Esophagus muscularis mucosa (tissue), 4 donors: ENCODE measurements at regions not wholly inside any gene's neighbourhood (a gene's known extent, or its start where the extent isn't known, plus 50 kb on each side); places are given as distances from the start of the nearest gene placed in this dataset.

Source experiments
- DNase-seq: peaks from one replicate; pipeline ENCODE4 v3.0.0-alpha.2; 2017; ENCODE audit errors: extremely low spot score
- H3K27ac ChIP-seq, 4 donors: fragments of 200-600 bp; sonication (generic); replicated peaks in 1 of 4; 1 replicate in 3 of 4; 2 replicates in 1 of 4; pipeline ENCODE4 v1.5.1; 2016 to 2019; ENCODE audit warnings: mild to moderate bottlenecking in 1 of 4
- H3K27me3 ChIP-seq, 4 donors: fragments of 200-600 bp; sonication (generic); one replicate each; pipeline versions ENCODE4 v1.5.1 to v1.6.0; 2016 to 2019
- H3K36me3 ChIP-seq, 4 donors: fragments of 200-600 bp; sonication (generic); one replicate each; pipeline ENCODE4 v1.5.1; 2016 to 2019
- H3K4me1 ChIP-seq, 4 donors: fragments of 200-600 bp; sonication (generic); one replicate each; pipeline ENCODE4 v1.5.1; 2016 to 2019
- H3K4me3 ChIP-seq, 4 donors: fragments of 200-600 bp; sonication (generic); 1 replicate in 2 of 4; 2 replicates in 2 of 4; pipeline ENCODE4 v1.5.1; 2016 to 2019; ENCODE audit warnings: mild to moderate bottlenecking in 4 of 4, moderate library complexity in 1 of 4
- H3K9me3 ChIP-seq, 4 donors: fragments of 200-600 bp; sonication (generic); 1 replicate in 3 of 4; 2 replicates in 1 of 4; pipeline ENCODE4 v1.5.1; 2016 to 2019
- CTCF ChIP-seq, 3 experiments: fragments of 200-600 bp in 2 of 3; fragments of 450-650 bp in 1 of 3; sonication (generic) in 2 of 3; IDR thresholded peaks; one replicate each; pipeline ENCODE4 v1.5.1; 2017 to 2019; ENCODE audit warnings: antibody characterized with exemption in 3 of 3, mild to moderate bottlenecking in 2 of 3, moderate library complexity in 1 of 3
- EP300 ChIP-seq: sonication (generic); formaldehyde crosslinking; IDR thresholded peaks from one replicate; pipeline ENCODE4 v1.6.1; 2017; ENCODE audit warnings: antibody characterized with exemption
- POLR2A ChIP-seq: fragments of 450-650 bp; IDR thresholded peaks from one replicate; pipeline ENCODE4 v1.6.1; 2017; ENCODE audit warnings: antibody characterized with exemption, moderate library complexity, mild to moderate bottlenecking, low read depth
- POLR2AphosphoS5 ChIP-seq, 2 donors: sonication (generic); formaldehyde crosslinking; IDR thresholded peaks; one replicate each; pipeline ENCODE4 v1.6.1; 2017; ENCODE audit warnings: antibody characterized with exemption in 2 of 2
- WGBS: methylation state at CpG from one replicate; pipeline ENCODE4 v1.1.5; 2018; 5-methylcytosine and 5-hydroxymethylcytosine counted together
- intact Hi-C: fragments of 100-400 bp; cut with DNase I; formaldehyde crosslinking; loops from one replicate; pipeline ENCODE4 v1.15.1; 2023

GRCh38 chrX:121114691-121115090 is 67.3 kb downstream of the GLUD2 start:
- H3K4me3 ChIP-seq, result no peak overlapping the region
- H3K36me3 ChIP-seq, result no peaks in the 10 kb centered on the region
- no peak for TF ChIP-seq POLR2AphosphoS5 (IDR thresholded peaks at IDR 0.05)
- TF ChIP-seq EP300, result no peak
- TF ChIP-seq POLR2A, result no peak
- no peak for TF ChIP-seq CTCF (IDR thresholded peaks at IDR 0.05)
- H3K4me1 ChIP-seq, result no peaks in the 10 kb centered on the region
- H3K9me3 ChIP-seq, result no peaks in the 10 kb centered on the region
- intact Hi-C loops, result no loop called here
- no peak overlapping the region for H3K27ac ChIP-seq
- no peak for DNase-seq
- no peaks in the 10 kb centered on the region for H3K27me3 ChIP-seq
- 44% methylated on average over 1 of the region's 1 CpG for WGBS

GRCh38 chrX:121120690-121121605 is 73.5 kb downstream of the GLUD2 start:
- 66% methylated on average over 4 of the region's 4 CpGs for WGBS

GRCh38 chrX:121122332-121122731 is 74.9 kb downstream of the GLUD2 start:
- H3K36me3 ChIP-seq, result no peaks in the 10 kb centered on the region
- intact Hi-C loops, result no loop called here
- no peaks in the 10 kb centered on the region for H3K4me1 ChIP-seq
- no peak overlapping the region for H3K4me3 ChIP-seq
- H3K9me3 ChIP-seq, result no peaks in the 10 kb centered on the region
- no peak for TF ChIP-seq EP300
- no peak for TF ChIP-seq POLR2A
- WGBS, result 92% methylated on average over 3 of the region's 3 CpGs
- H3K27me3 ChIP-seq, result no peaks in the 10 kb centered on the region
- DNase-seq, result no peak
- H3K27ac ChIP-seq, result no peak overlapping the region

More at GRCh38 chrX:121120690-121121605, 73.5 kb downstream of the GLUD2 start:
- no peak overlapping the region for H3K27ac ChIP-seq
- no peak overlapping the region for H3K4me3 ChIP-seq
- intact Hi-C loops, result no loop called here
- DNase-seq, result no peak
- no peaks in the 10 kb centered on the region for H3K9me3 ChIP-seq
- no peaks in the 10 kb centered on the region for H3K4me1 ChIP-seq
- TF ChIP-seq POLR2A, result no peak
- TF ChIP-seq CTCF (IDR thresholded peaks at IDR 0.05), result no peak
- TF ChIP-seq EP300, result no peak
- no peak for TF ChIP-seq POLR2AphosphoS5 (IDR thresholded peaks at IDR 0.05)
- H3K36me3 ChIP-seq, result no peaks in the 10 kb centered on the region
- H3K27me3 ChIP-seq, result no peaks in the 10 kb centered on the region

- 75% methylated on average over 5 of the region's 5 CpGs for WGBS
- Histone ChIP-seq H3K27ac (no peak overlapping the region), H3K36me3 (no peaks in the 10 kb centered on the region), H3K9me3 (no peaks in the 10 kb centered on the region), H3K4me3 (no peak overlapping the region), H3K4me1 (no peaks in the 10 kb centered on the region), H3K27me3 (no peaks in the 10 kb centered on the region)
- TF ChIP-seq POLR2AphosphoS5 (IDR thresholded peaks at IDR 0.05), result no peak
- no peak for DNase-seq
- intact Hi-C loops, result no loop called here
These were observed 81.8 kb downstream of the GLUD2 start for GRCh38 chrX:121128925-121129877.

GRCh38 chrX:121132675-121133074 is 85.3 kb downstream of the GLUD2 start:
- H3K4me1 ChIP-seq, result no peaks in the 10 kb centered on the region
- intact Hi-C loops, result no loop called here
- H3K9me3 ChIP-seq, result no peaks in the 10 kb centered on the region
- no peak overlapping the region for H3K27ac ChIP-seq
- WGBS, result 46% methylated on average over 6 of the region's 6 CpGs
- TF ChIP-seq POLR2AphosphoS5 (IDR thresholded peaks at IDR 0.05) (no peak), CTCF (IDR thresholded peaks at IDR 0.05) (no peak), EP300 (no peak), POLR2A (no peak)
- no peak overlapping the region for H3K4me3 ChIP-seq
- no peaks in the 10 kb centered on the region for H3K27me3 ChIP-seq
- H3K36me3 ChIP-seq, result no peaks in the 10 kb centered on the region
- DNase-seq, result no peak
